ENCODE measurements at regions not wholly inside any gene's neighbourhood (a gene's known extent, or its start where the extent isn't known, plus 50 kb on each side); places are given as distances from the start of the nearest gene placed in this dataset.

GRCh38 chr12:124668602-124669001 is 101.2 kb upstream of the NCOR2 start:
- Histone ChIP-seq H3K4me3 (ENCODE audit: low read depth, low read length) (no peak overlapping the region), H3K36me3 (ENCODE audit: insufficient read depth, low read length) (no peaks in the 10 kb centered on the region), H3K4me1 (ENCODE audit: control insufficient read depth, insufficient read depth, low read length, unreplicated experiment) (peaks cover 14% of the 10 kb centered on the region), H3K27me3 (ENCODE audit: insufficient read depth, low read length) (no peaks in the 10 kb centered on the region), H3K27ac (ENCODE audit: low read depth, low read length) (no peak overlapping the region), H3K79me2 (ENCODE audit: control insufficient read depth, insufficient read depth, low read length, unreplicated experiment) (no peaks in the 10 kb centered on the region), H2AFZ (ENCODE audit: low read length, unreplicated experiment) (no peak overlapping the region)

GRCh38 chr12:124667506-124668326 is 100.3 kb upstream of the NCOR2 start:
- Histone ChIP-seq H3K27ac (ENCODE audit: low read depth, low read length) (no peak overlapping the region), H3K4me1 (ENCODE audit: control insufficient read depth, insufficient read depth, low read length, unreplicated experiment) (peaks cover 14% of the 10 kb centered on the region), H3K27me3 (ENCODE audit: insufficient read depth, low read length) (no peaks in the 10 kb centered on the region), H2AFZ (ENCODE audit: low read length, unreplicated experiment) (no peak overlapping the region), H3K79me2 (ENCODE audit: control insufficient read depth, insufficient read depth, low read length, unreplicated experiment) (no peaks in the 10 kb centered on the region), H3K4me3 (ENCODE audit: low read depth, low read length) (no peak overlapping the region), H3K36me3 (ENCODE audit: insufficient read depth, low read length) (no peaks in the 10 kb centered on the region)

- no peak overlapping the region for H3K4me3 ChIP-seq (ENCODE audit: low read depth, low read length)
- no peaks in the 10 kb centered on the region for H3K79me2 ChIP-seq (ENCODE audit: control insufficient read depth, insufficient read depth, low read length, unreplicated experiment)
- peaks cover 14% of the 10 kb centered on the region for H3K4me1 ChIP-seq (ENCODE audit: control insufficient read depth, insufficient read depth, low read length, unreplicated experiment)
Measured at GRCh38 chr12:124666722-124667259, 99.4 kb upstream of the NCOR2 start.

GRCh38 chr12:124665511-124665910 is 98.1 kb upstream of the NCOR2 start:
- Histone ChIP-seq H3K4me3 (ENCODE audit: low read depth, low read length) (no peak overlapping the region), H3K79me2 (ENCODE audit: control insufficient read depth, insufficient read depth, low read length, unreplicated experiment) (no peaks in the 10 kb centered on the region), H3K4me1 (ENCODE audit: control insufficient read depth, insufficient read depth, low read length, unreplicated experiment) (peaks cover 14% of the 10 kb centered on the region), H3K27me3 (ENCODE audit: insufficient read depth, low read length) (no peaks in the 10 kb centered on the region), H3K36me3 (ENCODE audit: insufficient read depth, low read length) (no peaks in the 10 kb centered on the region), H2AFZ (ENCODE audit: low read length, unreplicated experiment) (no peak overlapping the region), H3K27ac (ENCODE audit: low read depth, low read length) (peak overlapping the region; percentile 39; the same call in 1 of the 2 replicates)

More at GRCh38 chr12:124666722-124667259, 99.4 kb upstream of the NCOR2 start:
- Histone ChIP-seq H3K27ac (ENCODE audit: low read depth, low read length) (no peak overlapping the region), H3K27me3 (ENCODE audit: insufficient read depth, low read length) (no peaks in the 10 kb centered on the region), H2AFZ (ENCODE audit: low read length, unreplicated experiment) (no peak overlapping the region), H3K36me3 (ENCODE audit: insufficient read depth, low read length) (no peaks in the 10 kb centered on the region)

GRCh38 chr12:124664395-124665111 is 97.1 kb upstream of the NCOR2 start:
- Histone ChIP-seq H3K27me3 (ENCODE audit: insufficient read depth, low read length) (no peaks in the 10 kb centered on the region), H2AFZ (ENCODE audit: low read length, unreplicated experiment) (no peak overlapping the region), H3K4me3 (ENCODE audit: low read depth, low read length) (no peak overlapping the region), H3K36me3 (ENCODE audit: insufficient read depth, low read length) (no peaks in the 10 kb centered on the region), H3K4me1 (ENCODE audit: control insufficient read depth, insufficient read depth, low read length, unreplicated experiment) (peaks cover 14% of the 10 kb centered on the region), H3K27ac (ENCODE audit: low read depth, low read length) (peak overlapping the region; percentile 39; the same call in 1 of the 2 replicates), H3K79me2 (ENCODE audit: control insufficient read depth, insufficient read depth, low read length, unreplicated experiment) (no peaks in the 10 kb centered on the region)

GRCh38 chr12:124663771-124664366 is 96.5 kb upstream of the NCOR2 start:
- no peak overlapping the region for H3K4me3 ChIP-seq (ENCODE audit: low read depth, low read length)
- no peaks in the 10 kb centered on the region for H3K79me2 ChIP-seq (ENCODE audit: control insufficient read depth, insufficient read depth, low read length, unreplicated experiment)
- H3K27me3 ChIP-seq (ENCODE audit: insufficient read depth, low read length), result no peaks in the 10 kb centered on the region
- H3K36me3 ChIP-seq (ENCODE audit: insufficient read depth, low read length), result no peaks in the 10 kb centered on the region
- no peak overlapping the region for H2AFZ ChIP-seq (ENCODE audit: low read length, unreplicated experiment)
- H3K27ac ChIP-seq (ENCODE audit: low read depth, low read length), result no peak overlapping the region
- H3K4me1 ChIP-seq (ENCODE audit: control insufficient read depth, insufficient read depth, low read length, unreplicated experiment), result peaks cover 14% of the 10 kb centered on the region

GRCh38 chr12:124663206-124663605 is 95.8 kb upstream of the NCOR2 start:
- no peaks in the 10 kb centered on the region for H3K36me3 ChIP-seq (ENCODE audit: insufficient read depth, low read length)
- no peak overlapping the region for H3K27ac ChIP-seq (ENCODE audit: low read depth, low read length)
- H3K4me1 ChIP-seq (ENCODE audit: control insufficient read depth, insufficient read depth, low read length, unreplicated experiment), result peaks cover 14% of the 10 kb centered on the region
- H3K4me3 ChIP-seq (ENCODE audit: low read depth, low read length), result no peak overlapping the region
- no peak overlapping the region for H2AFZ ChIP-seq (ENCODE audit: low read length, unreplicated experiment)
- H3K27me3 ChIP-seq (ENCODE audit: insufficient read depth, low read length), result no peaks in the 10 kb centered on the region
- H3K79me2 ChIP-seq (ENCODE audit: control insufficient read depth, insufficient read depth, low read length, unreplicated experiment), result no peaks in the 10 kb centered on the region

- Histone ChIP-seq H3K4me1 (ENCODE audit: control insufficient read depth, insufficient read depth, low read length, unreplicated experiment) (peaks cover 20% of the 10 kb centered on the region), H3K4me3 (ENCODE audit: low read depth, low read length) (no peak overlapping the region), H3K36me3 (ENCODE audit: insufficient read depth, low read length) (no peaks in the 10 kb centered on the region), H3K27ac (ENCODE audit: low read depth, low read length) (no peak overlapping the region), H3K79me2 (ENCODE audit: control insufficient read depth, insufficient read depth, low read length, unreplicated experiment) (no peaks in the 10 kb centered on the region), H2AFZ (ENCODE audit: low read length, unreplicated experiment) (no peak overlapping the region), H3K27me3 (ENCODE audit: insufficient read depth, low read length) (no peaks in the 10 kb centered on the region)
Measured at GRCh38 chr12:124661341-124661740, 93.9 kb upstream of the NCOR2 start.

GRCh38 chr12:124660851-124661250 is 93.4 kb upstream of the NCOR2 start:
- no peak overlapping the region for H3K27ac ChIP-seq (ENCODE audit: low read depth, low read length)
- peaks cover 23% of the 10 kb centered on the region for H3K4me1 ChIP-seq (ENCODE audit: control insufficient read depth, insufficient read depth, low read length, unreplicated experiment)

GRCh38 chr12:124658806-124659402 is 91.5 kb upstream of the NCOR2 start:
- Histone ChIP-seq H3K79me2 (ENCODE audit: control insufficient read depth, insufficient read depth, low read length, unreplicated experiment) (no peaks in the 10 kb centered on the region), H3K4me3 (ENCODE audit: low read depth, low read length) (no peak overlapping the region), H3K27me3 (ENCODE audit: insufficient read depth, low read length) (no peaks in the 10 kb centered on the region), H2AFZ (ENCODE audit: low read length, unreplicated experiment) (no peak overlapping the region), H3K36me3 (ENCODE audit: insufficient read depth, low read length) (no peaks in the 10 kb centered on the region), H3K27ac (ENCODE audit: low read depth, low read length) (no peak overlapping the region), H3K4me1 (ENCODE audit: control insufficient read depth, insufficient read depth, low read length, unreplicated experiment) (peaks cover 26% of the 10 kb centered on the region)

More at GRCh38 chr12:124660851-124661250, 93.4 kb upstream of the NCOR2 start:
- Histone ChIP-seq H3K4me3 (ENCODE audit: low read depth, low read length) (no peak overlapping the region), H2AFZ (ENCODE audit: low read length, unreplicated experiment) (no peak overlapping the region), H3K79me2 (ENCODE audit: control insufficient read depth, insufficient read depth, low read length, unreplicated experiment) (no peaks in the 10 kb centered on the region), H3K36me3 (ENCODE audit: insufficient read depth, low read length) (no peaks in the 10 kb centered on the region), H3K27me3 (ENCODE audit: insufficient read depth, low read length) (no peaks in the 10 kb centered on the region)
